IMR-90 (cell line): ENCODE measurements at regions not wholly inside any gene's neighbourhood (a gene's known extent, or its start where the extent isn't known, plus 50 kb on each side); places are given as distances from the start of the nearest gene placed in this dataset.

Experiments
- ATAC-seq: fragments of 200-7000 bp; cut with Tn5 transposase; 2 replicates; pipeline ENCODE4 v1.9.1; 2020; ENCODE audit warnings: low read depth, mild to moderate bottlenecking, moderate library complexity
- BruUV-seq: library from RNA; stranded (reverse); fragments of 400-500 nt; replicated peaks from 2 replicates; lab custom pipeline; 2021; lab: Mats Ljungman, UMichigan
- CTCF ChIA-PET: fragments of 300-600 bp; formaldehyde crosslinking; extraction: SDS; loops from one replicate; lab custom pipeline; 2021; ENCODE audit warnings: antibody characterized with exemption; lab: Yijun Ruan, JAX
- POLR2A ChIA-PET: fragments of 300-600 bp; sonication (Branson Sonifier 250); formaldehyde crosslinking; loops from one replicate; lab custom pipeline; 2022; ENCODE audit warnings: antibody characterized with exemption; ENCODE audit not compliant: unreplicated experiment; lab: Charles Lee
- DNase-seq: peaks from one replicate; pipeline ENCODE4 v3.0.0; 2013
- H2AFZ ChIP-seq: replicated peaks from 2 replicates; pipeline ENCODE3; 2013; ENCODE audit warnings: low read length, mild to moderate bottlenecking; ENCODE audit not compliant: poor library complexity
- H2AK5ac ChIP-seq: 2 replicates; pipeline ENCODE4 v1.6.1; 2013; ENCODE audit warnings: low read depth, low read length, inconsistent platforms
- H2AK9ac ChIP-seq: replicated peaks from 2 replicates; pipeline ENCODE3; 2013; ENCODE audit warnings: mild to moderate bottlenecking, low read depth, low read length, moderate library complexity; ENCODE audit not compliant: poor library complexity
- H2BK120ac ChIP-seq: 2 replicates; pipeline ENCODE4 v1.6.1; 2013; ENCODE audit warnings: low read depth, low read length, inconsistent platforms
- H2BK15ac ChIP-seq: 3 replicates; pipeline ENCODE4 v1.6.1; 2013; ENCODE audit warnings: low read depth, low read length, inconsistent platforms
- H2BK20ac ChIP-seq: 2 replicates; pipeline ENCODE4 v1.6.1; 2013; ENCODE audit warnings: low read depth, mild to moderate bottlenecking, inconsistent platforms, low read length, moderate library complexity
- H2BK5ac ChIP-seq: 2 replicates; pipeline ENCODE4 v1.6.1; 2013; ENCODE audit warnings: mild to moderate bottlenecking, low read depth, low read length, inconsistent platforms; ENCODE audit not compliant: poor library complexity, severe bottlenecking
- H3K14ac ChIP-seq: replicated peaks from 2 replicates; pipeline ENCODE4 v1.6.1; 2013; ENCODE audit warnings: low read depth, low read length, inconsistent platforms
- H3K18ac ChIP-seq: 2 replicates; pipeline ENCODE4 v1.6.1; 2013; ENCODE audit warnings: low read depth, low read length, control low read depth
- H3K23ac ChIP-seq: 2 replicates; pipeline ENCODE4 v1.6.1; 2013; ENCODE audit warnings: low read depth, low read length, inconsistent platforms
- H3K27ac ChIP-seq: 2 replicates; pipeline ENCODE4 v1.5.1; 2013; ENCODE audit warnings: mild to moderate bottlenecking, control low read depth, low read length; ENCODE audit not compliant: insufficient read depth
- H3K27me3 ChIP-seq: 2 replicates; pipeline ENCODE4 v1.6.1; 2013; ENCODE audit warnings: low read length; ENCODE audit not compliant: control insufficient read depth, insufficient read depth
- H3K36me3 ChIP-seq: 2 replicates; pipeline ENCODE4 v1.6.1; 2013; ENCODE audit warnings: low read length, mixed read lengths; ENCODE audit not compliant: control insufficient read depth, insufficient read depth
- H3K4ac ChIP-seq: 2 replicates; pipeline ENCODE4 v1.6.1; 2013; ENCODE audit warnings: low read depth, low read length, inconsistent platforms
- H3K4me1 ChIP-seq: 2 replicates; pipeline ENCODE4 v1.6.1; 2013; ENCODE audit warnings: low read length, mixed read lengths; ENCODE audit not compliant: control insufficient read depth, insufficient read depth
- H3K4me2 ChIP-seq: 2 replicates; pipeline ENCODE4 v1.6.1; 2013; ENCODE audit warnings: low read depth, mild to moderate bottlenecking, control low read depth, low read length, moderate library complexity
- H3K4me3 ChIP-seq: 2 replicates; pipeline ENCODE4 v1.5.1; 2013; ENCODE audit warnings: low read depth, mild to moderate bottlenecking, control low read depth, low read length, moderate library complexity; ENCODE audit not compliant: insufficient read depth
- H3K56ac ChIP-seq: 2 replicates; pipeline ENCODE4 v1.6.1; 2013; ENCODE audit warnings: low read length, inconsistent platforms; ENCODE audit not compliant: insufficient read depth; ENCODE audit errors: extremely low read depth
- H3K79me1 ChIP-seq, 2 experiments: 2 replicates each; pipeline ENCODE4 v1.6.1; 2013; ENCODE audit warnings: low read length in 2 of 2, inconsistent platforms in 1 of 2, low read depth in 1 of 2
- H3K9ac ChIP-seq: 2 replicates; pipeline ENCODE4 v1.6.1; 2013; ENCODE audit warnings: low read depth, low read length, control low read depth
- H3K9me1 ChIP-seq: 2 replicates; pipeline ENCODE4 v1.6.1; 2013; ENCODE audit warnings: low read length, inconsistent platforms; ENCODE audit not compliant: insufficient read depth
- H3K9me3 ChIP-seq: 2 replicates; pipeline ENCODE4 v1.6.1; 2013; ENCODE audit warnings: low read length; ENCODE audit not compliant: control insufficient read depth, insufficient read depth
- H4K20me1 ChIP-seq: 2 replicates; pipeline ENCODE4 v1.6.1; 2013; ENCODE audit warnings: low read length, inconsistent platforms; ENCODE audit not compliant: insufficient read depth
- H4K5ac ChIP-seq: 2 replicates; pipeline ENCODE4 v1.6.1; 2013; ENCODE audit warnings: mild to moderate bottlenecking, low read depth, low read length, control low read depth
- H4K8ac ChIP-seq, 2 experiments: 2 replicates each; pipeline ENCODE4 v1.6.1; 2013; ENCODE audit warnings: low read depth in 2 of 2, low read length in 2 of 2, control low read depth in 1 of 2, inconsistent platforms in 1 of 2
- H4K91ac ChIP-seq: 2 replicates; pipeline ENCODE4 v1.6.1; 2013; ENCODE audit warnings: low read depth, low read length, inconsistent platforms; ENCODE audit not compliant: insufficient read depth
- MXI1 ChIP-seq: IDR thresholded peaks from 2 replicates; pipeline ENCODE4 v1.6.1; 2012; ENCODE audit warnings: low read depth, mild to moderate bottlenecking, low read length, moderate library complexity, borderline replicate concordance
- WGBS, 2 experiments: methylation state at CpG; one replicate each; pipeline versions ENCODE4 v1.1.5 to v1.1.7; 2013; ENCODE audit warnings: missing lambda C conversion rate in 2 of 2; ENCODE audit not compliant: insufficient read length in 1 of 2; ENCODE audit errors: extremely low coverage in 2 of 2; 5-methylcytosine and 5-hydroxymethylcytosine counted together
- dilution Hi-C: fragments of 300-500 bp; cut with HindIII; formaldehyde crosslinking; loops from one replicate; pipeline ENCODE4 v1.14.3; 2018; ENCODE audit warnings: low sequenced_read_pairs; ENCODE audit not compliant: unreplicated experiment
- in situ Hi-C: fragments of 300-500 bp; cut with MboI; formaldehyde crosslinking; loops from 3 replicates; pipeline ENCODE4 v1.14.3; 2019; ENCODE audit warnings: low sequenced_read_pairs, inconsistent platforms, mixed read lengths
- intact Hi-C: fragments of 100-400 bp; cut with micrococcal nuclease; formaldehyde crosslinking; loops from 2 replicates; pipeline ENCODE4 v1.10.0; 2022

DNA sequence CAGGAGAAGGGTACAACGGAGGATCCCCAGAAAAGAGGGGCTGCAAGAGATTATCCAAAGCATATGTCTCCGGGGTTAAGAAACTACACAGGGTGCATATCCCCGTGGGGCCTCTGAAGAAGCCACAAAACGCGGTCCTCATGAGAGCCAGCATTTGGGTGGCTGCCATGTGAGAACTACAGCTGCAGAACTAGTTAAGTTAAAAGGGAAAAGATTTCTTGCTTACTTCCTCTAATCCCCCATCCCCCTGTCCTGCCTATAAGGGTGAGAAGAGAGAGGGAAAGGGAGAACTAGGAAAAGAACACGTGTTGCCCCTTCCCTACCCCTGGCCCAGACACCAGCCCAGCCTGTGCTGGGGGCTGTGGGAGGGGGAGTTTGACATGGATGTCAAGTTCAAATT lies 70.4 kb upstream of the PCSK6 start:
- no peak overlapping the region for H2BK20ac ChIP-seq
- H3K27ac ChIP-seq, result no peak overlapping the region
- no peak overlapping the region for H4K91ac ChIP-seq
- no peak overlapping the region for H4K5ac ChIP-seq
- H3K36me3 ChIP-seq, result no peaks in the 10 kb centered on the region
- ATAC-seq, result no peak
- no peaks in the 10 kb centered on the region for H4K20me1 ChIP-seq
- in situ Hi-C loops (no loop called here), intact Hi-C loops (no loop called here), dilution Hi-C loops (no loop called here)
- H3K9me1 ChIP-seq, result no peaks in the 10 kb centered on the region
- TF ChIP-seq MXI1, result no peak
- POLR2A ChIA-PET, result no interaction called here
- H2AFZ ChIP-seq, result no peak overlapping the region
- H3K56ac ChIP-seq, result no peak overlapping the region
- BruUV-seq, result no TSS peak
- no peak overlapping the region for H4K8ac ChIP-seq
- WGBS, 2 experiments, result 35% methylated on average over 3 of the region's 6 CpGs; no CpG with 5 or more reads in 1 of the 2 experiments
- no peak overlapping the region for H3K18ac ChIP-seq
- no peak overlapping the region for H2BK120ac ChIP-seq
- no peaks in the 10 kb centered on the region for H3K79me1 ChIP-seq
- H3K9me3 ChIP-seq, result no peaks in the 10 kb centered on the region
- no peak for DNase-seq
- H2AK9ac ChIP-seq, result no peak overlapping the region
- CTCF ChIA-PET, result no interaction called here
- no peak overlapping the region for H3K14ac ChIP-seq
- H2AK5ac ChIP-seq, result no peak overlapping the region
- no peak overlapping the region for H2BK5ac ChIP-seq
- no peak overlapping the region for H3K4ac ChIP-seq
- H3K4me2 ChIP-seq, result no peak overlapping the region
- H3K27me3 ChIP-seq, result peaks cover 13% of the 10 kb centered on the region
- no peak overlapping the region for H3K4me3 ChIP-seq
- H3K9ac ChIP-seq, result no peak overlapping the region
- H3K23ac ChIP-seq, result no peak overlapping the region
- H2BK15ac ChIP-seq, result no peak overlapping the region
- peaks cover 5% of the 10 kb centered on the region for H3K4me1 ChIP-seq
